CD4-positive, alpha-beta T cell treated with Interleukin-4 for 1 hour (primary cell): ENCODE measurements at regions not wholly inside any gene's neighbourhood (a gene's known extent, or its start where the extent isn't known, plus 50 kb on each side); places are given as distances from the start of the nearest gene placed in this dataset.
"Not testable (repeated sequence)": the region's sequence is repeated elsewhere in the genome, so short reads cannot be mapped to it uniquely, and the experiment has no call there.

ENCODE experiments used
- DNase-seq, 2 donors: peaks; one replicate each; pipeline ENCODE4 v3.0.0-alpha.2; 2020 to 2022

DNA sequence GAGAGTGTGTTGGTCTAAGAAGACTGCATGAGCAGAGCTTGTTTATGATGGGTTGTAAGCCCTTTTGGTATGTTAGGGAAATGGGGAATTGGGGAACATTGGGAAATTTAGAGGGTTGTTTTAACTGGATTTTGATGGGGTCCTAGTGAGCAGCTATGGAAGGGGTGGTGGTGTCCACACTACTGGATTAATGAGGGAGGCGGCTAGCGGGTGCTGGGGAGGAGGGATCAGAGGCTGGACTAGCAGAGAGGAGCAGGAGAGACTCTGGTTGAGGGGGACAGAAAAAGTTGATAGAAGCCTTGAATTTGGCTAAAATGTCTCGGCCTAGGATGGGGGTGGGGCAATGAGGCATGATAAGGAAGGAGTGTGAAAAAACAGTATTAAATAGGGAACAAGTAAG lies 1369.1 kb downstream of the UQCRFS1 start:
- no peak for DNase-seq

DNA sequence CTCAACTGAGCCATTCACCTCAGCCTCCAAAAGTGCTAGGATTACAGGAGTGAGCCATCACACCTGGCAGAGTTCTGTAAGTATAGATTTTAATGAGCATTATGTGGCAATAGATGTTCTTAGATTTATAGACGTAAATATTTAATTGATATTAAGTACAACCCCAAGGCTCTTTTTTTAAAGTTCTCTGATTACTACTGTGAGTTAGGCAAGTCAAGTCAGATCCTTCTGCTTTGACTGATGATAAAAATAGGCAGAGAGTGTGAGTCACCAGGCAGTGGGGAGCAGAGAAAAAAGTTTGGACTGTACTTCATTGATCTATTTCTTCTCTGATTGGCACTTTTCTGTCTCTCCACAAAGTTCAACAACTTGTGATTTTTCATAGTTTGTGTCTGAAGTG lies 1379.9 kb downstream of the UQCRFS1 start:
- no peak for DNase-seq

DNA sequence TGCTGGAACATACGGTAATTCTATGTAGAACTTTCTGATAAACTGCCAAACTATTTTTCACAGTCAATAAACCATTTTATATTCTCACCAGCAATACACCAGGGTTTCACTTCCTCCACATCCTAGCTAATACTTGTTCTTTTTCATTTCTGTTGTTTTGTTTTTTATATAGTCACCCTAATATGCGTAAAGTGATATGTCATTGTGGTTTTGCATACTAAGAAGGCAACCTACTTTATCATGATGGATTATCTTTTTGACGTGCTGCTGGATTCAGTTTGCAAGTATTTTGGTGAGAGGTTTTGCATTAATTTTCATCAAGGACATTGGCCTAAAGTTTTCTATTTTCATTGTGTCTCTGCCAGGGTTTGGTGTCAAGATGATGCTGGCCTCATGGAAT lies 1384.1 kb downstream of the UQCRFS1 start:
- no peak for DNase-seq

DNA sequence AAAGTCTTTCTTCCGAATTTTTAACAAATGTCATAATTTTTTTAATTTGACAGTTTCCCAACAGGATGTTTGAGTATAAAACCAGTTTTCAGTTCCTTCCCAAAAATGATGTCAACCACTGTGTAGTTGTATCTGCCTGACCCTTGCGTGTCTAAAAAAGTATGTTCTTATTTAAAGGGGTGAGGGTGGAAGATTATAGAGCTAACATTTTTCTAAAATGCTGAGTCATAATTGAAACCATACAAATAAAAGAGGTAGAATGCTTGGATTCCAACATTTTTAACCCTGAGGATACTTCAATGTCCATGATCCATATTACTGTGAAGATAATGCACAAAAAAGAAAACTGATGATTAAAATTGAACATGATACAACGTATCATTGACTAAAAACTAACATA lies 1388.8 kb downstream of the UQCRFS1 start:
- no peak for DNase-seq

DNA sequence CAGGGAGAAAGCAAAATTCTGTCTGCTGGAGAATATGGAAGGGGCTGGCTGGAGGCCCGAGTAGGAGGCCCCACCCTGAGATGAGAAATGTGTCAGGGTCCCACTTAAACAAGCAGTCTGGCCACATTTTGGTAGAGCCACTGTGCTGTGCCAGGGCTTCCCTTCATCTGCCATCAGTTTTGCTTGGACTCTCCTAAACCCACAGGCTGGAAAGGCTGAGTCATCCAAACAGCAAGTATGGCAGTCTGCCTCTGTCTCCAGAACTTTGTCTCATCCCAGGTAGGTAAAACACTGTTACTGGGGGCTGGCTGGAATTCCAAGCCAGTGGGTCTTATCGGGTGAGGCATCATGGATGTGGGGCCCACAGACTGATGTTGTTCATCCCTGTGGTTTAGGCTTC lies 1390.6 kb downstream of the UQCRFS1 start:
- DNase-seq = no peak

DNA sequence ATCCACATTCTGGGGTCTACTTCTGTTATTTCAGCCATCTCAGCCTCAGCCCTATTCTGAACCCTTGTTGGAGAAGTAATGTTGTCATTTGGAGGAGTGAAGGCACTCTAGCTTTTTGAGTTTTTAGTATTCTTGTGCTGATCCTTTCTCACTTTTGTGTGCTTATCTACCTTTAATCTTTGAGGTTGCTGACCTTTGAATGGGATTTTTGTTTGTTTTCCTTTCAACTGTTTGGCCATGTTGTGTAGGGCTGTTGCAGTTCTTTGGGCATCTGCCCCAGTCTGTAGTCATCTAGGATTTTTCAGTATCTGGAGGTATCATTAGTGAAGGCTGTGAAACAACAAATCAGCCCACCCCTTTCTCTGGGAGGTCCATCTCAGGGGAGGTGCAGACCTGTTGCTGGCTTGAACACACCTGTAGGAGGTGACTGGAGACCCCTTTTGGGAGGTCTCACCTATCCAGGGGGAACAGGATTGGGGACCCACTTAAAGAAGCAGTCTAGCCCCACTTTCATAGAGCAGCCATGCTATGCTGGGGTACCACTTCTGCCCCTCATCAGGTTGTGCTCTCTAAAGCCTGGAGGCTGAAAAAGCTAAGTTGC lies 1391.4 kb downstream of the UQCRFS1 start:
- DNase-seq = no peak

DNA sequence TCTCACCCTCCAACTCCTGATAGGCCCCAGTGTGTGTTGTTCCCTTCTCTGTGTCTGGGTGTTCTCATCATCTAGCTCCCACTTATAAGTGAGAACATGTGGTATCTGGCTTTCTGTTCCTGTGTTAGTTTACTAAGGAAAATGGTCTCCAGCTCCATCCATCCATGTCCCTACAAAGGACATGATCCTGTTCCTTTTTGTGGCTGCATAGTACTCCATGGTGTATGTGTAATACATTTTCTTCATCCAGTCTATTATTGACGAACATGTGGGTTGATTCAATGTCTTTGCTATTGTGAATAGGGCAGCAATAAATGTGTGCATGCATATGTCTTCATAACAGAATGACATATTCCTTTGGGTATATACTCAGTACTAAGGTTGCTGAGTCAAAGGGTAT lies 1397.0 kb downstream of the UQCRFS1 start:
- DNase-seq = no peak

DNA sequence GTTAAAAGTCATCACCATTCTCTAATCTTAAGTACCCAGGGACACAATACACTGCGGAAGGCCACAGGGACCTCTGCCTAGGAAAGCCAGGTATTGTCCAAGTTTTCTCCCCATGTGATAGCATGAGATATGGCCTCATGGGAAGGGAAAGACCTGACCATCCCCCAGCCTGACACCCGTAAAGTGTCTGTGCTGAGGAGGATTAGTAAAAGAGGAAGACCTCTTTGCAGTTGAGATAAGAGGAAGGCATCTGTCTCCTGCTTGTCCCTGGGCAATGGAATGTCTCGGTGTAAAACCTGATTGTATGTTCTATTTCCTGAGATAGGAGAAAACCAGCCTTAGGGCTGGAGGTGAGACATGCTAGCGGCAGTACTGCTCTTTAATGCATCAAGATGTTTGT lies 1398.1 kb downstream of the UQCRFS1 start:
- DNase-seq = not testable (repeated sequence)

DNA sequence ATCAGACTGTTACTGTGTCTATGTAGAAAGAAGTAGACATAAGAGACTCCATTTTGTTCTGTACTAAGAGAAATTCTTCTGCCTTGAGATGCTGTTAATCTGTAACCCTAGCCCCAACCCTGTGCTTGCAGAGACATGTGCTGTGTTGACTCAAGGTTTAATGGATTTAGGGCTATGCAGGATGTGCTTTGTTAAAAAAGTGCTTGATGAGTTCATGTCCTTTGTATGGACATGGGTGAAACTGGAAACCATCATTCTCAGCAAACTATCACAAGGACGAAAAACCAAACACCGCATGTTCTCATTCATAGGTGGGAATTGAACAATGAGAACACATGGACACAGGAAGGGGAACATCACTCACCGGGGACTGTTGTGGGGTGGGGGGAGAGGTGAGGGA lies 1398.7 kb downstream of the UQCRFS1 start:
- not testable (repeated sequence) for DNase-seq

DNA sequence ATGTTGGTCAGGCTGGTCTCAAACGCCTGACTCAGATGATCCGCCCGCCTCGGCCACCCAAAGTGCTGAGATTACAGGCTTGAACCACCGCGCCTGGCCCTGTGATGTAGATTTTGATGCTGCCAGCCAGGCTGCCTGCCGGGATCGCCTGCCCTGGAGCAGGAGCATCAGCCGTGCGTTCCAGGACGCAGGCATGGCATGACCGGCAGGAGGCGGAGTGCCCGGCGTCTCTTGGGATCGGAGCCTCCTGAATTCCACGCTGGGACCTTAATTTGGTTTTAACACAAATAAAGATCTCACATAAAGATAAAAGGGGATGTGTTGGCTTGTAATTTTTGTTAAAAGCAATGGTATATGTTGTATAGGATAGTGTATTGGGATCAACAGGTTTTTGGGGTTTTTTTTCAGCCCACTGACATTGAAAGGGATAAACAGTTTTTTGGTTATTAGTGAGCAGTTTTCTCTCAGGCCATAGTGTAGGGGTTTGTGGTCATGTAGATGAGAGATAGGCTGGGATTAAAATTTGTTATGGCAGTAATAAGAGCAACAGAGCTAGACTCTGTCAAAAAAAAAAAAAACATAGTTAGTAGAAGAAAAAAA lies 1406.4 kb downstream of the UQCRFS1 start:
- no peak for DNase-seq

DNA sequence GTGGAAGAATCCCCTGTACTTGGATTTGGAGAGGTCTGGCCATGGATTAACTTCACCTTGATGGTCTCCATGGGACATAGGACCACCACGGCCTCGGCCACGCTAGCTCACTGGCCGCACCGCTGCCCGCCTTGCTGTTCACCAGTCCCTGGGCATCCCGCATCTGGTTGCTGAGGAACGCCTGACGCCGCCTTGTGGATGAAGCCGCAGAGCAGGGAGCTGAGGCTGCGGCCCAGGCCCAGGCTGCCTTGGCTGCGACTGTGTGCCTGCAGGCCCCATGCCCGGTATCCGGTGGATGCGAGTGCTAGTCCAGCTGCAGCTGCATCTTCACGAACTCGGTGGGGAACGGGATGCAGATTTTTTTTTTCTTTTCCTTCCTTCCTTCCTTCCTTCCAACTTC lies 1407.1 kb downstream of the UQCRFS1 start:
- DNase-seq = no peak

DNA sequence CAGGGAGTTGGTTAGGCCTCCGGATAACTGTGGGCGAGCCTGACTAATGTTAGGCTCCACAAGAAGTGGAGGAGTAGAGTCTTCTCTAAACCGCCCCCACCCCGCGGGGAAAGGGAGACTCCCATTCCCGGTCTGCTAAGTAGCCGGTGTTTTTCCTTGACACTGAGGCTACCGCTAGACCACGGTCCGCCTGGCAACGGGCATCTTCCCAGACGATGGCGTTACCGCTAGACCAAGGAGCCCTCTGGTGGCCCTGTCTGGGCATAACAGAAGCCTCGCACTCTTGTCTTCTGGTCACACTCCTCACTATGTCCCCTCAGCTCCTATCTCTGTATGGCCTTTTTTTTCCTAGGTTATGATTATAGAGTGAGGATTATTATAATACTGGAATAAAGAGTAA lies 1410.7 kb downstream of the UQCRFS1 start:
- DNase-seq = not testable (repeated sequence)

DNA sequence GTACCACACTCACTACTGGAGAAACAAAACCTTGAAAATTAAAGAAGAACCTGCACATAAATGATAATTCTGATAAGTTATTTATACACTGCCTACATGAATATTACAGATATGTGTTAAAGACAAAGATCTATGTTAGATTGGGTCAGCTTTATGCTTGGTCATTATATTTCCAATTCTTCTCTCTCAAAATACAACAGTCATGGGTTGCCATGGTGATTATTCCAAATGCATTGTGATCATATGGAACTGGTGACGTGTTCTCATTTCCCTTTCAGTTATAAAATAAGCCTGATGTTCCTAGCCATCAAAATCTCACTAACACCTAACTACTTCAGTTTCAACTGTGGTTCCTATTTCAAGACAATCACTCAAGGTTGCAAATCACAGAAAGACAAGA lies 1416.4 kb downstream of the UQCRFS1 start:
- DNase-seq = no peak

DNA sequence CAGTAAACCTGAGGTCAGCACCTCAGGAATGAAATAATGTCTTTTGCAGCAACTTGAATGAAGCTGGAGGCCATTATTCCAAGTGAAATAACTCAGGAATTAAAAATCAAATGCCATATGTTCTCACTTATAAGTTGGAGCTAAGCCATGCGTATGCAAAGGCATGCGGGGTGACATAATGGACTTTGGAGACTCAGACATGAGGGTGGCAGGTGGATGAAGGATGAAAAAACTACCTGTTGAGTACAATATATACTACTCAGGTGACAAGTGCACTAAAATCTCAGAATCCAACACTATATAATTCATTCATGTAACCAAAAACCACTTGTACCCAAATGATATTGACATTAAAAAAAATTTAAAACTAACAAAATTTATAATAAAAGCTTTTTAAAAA lies 1416.9 kb downstream of the UQCRFS1 start:
- DNase-seq = no peak

DNA sequence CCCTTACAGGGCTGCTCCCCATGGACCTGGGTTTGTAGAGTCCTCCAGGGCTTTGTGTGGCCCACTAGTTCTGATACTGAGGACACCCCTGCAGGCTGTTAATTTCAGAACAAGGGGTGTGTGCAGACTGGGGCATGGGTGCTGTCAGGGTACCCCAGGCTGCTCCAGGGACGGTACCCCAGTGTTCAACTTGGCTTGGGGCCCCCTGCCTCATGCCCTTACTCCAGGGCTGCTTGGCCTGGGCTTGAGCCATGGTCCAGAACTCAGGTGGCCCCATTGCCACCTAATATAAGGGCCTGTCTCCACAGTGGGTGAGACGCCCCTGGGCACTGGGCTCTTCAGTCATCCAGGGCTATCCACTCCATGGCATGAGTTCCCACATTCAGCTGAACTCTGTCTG lies 1417.6 kb downstream of the UQCRFS1 start:
- DNase-seq = no peak

DNA sequence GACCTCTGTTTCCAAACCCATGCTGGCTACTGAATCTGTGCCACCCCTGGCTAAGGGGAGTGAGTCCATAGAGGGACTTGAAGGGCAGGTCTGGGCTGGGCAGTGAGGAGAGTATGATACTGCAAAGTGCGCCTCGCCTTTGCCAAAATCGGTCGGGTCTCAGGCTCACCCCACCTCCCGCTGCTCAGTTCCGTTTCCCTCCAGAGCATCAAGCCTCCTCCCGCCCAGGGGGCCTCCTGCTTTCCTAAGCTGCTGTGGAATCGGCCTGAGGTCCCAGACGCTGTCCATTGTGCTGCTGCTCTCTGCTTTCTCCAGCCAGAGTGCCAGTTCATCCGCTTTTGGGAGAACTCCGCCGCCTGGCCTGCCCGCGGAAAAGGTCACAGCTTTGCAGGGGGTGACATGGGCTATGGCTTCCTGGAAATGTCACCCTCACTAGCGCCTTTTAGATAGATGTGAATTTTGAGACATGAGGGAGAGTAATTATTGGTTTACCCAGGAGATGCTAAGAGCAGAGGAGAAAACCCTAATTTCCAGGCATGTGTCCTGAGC lies 1418.4 kb downstream of the UQCRFS1 start:
- DNase-seq = no peak

DNA sequence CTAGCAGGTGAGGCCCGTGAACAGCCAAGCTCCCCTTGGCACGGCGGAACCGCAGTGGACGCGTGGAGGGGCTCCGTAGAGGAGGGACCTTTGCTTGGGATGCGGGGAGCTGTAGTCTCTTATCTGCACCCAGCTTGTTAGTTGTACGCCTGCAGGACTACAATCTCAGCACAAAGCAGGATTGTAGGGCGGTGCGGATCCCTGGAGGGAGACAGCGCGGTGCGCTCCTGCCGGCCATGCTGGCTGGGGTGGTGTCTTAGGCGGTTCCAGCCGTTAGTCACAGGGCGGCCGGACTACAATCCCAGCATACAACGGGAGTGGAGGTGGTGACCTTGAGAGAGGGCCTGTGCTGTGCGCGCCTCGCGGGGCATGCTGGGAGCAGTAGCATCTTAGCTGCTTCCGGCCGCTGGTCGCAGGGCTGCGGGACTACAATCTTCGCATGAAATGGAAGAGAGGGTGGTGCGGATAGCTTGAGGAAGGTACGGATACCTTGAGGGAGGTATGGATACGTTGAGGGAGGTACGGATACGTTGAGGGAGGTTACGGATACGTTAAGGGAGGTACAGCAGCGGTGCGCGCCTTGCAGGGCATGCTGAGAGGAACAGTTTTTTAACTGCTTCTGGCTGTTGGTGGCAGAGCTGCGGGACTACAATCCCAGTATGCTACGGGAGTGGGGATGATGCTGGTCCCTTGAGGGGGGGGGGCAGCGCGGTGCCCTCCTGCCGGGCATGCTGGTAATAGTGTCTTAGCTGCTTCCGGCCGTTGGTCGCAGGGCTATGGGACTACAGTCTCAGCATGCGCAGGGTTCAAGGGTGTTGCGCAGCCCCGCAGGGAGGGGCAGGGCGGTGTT lies 1419.1 kb downstream of the UQCRFS1 start:
- peak; percentile 91 for DNase-seq

DNA sequence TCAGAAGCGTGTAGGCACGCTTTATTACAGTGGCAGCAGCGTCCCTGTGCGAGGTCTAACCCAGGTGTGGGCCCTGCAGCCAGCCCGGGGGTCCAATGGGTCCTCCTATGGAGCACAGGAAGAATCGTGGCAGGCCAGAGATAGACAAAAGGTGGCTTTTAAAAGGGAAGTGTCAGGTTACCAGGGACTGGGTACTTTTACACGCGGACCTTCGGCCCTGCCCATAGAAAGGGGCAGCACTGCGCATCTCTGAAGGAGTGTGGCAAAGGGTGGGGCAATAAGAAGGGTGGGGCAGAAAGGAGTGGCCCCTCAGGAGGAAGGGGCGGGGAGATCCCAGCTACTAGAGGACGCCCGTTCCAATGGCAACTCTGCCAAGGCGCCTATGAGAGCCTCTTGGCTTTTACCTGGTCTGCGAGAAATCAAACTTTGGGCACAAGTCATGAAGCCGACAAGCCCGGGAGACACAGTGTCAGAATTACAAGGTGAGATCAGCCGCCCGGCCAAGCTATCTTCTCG lies 1419.8 kb downstream of the UQCRFS1 start:
- DNase-seq = peak; percentile 65 to 77

DNA sequence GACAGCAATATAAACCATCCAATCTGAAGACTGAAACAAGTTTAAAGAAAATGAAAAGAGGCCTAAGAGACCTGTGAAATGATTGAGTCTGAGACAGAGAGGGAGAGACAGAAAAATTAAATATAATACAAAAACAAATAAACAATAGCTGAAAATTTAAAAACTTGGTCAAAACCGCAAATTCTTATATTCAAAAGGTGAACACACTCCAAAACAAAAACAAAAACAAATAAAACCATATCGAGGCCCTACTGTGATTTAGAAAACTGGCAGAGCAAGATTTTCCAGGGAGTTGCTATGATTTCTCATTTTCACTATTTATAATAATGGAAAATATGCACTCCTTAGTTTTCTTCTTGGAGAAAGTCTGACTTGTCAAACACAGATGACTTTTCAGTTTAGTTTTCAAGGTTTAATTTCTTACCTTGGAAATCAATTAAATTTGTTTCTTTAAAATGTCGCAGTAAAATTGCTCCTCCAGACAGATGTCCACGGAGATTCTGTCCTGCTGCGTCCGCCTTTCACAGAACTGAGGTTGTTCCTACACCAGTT lies 1420.3 kb downstream of the UQCRFS1 start:
- DNase-seq = no peak

DNA sequence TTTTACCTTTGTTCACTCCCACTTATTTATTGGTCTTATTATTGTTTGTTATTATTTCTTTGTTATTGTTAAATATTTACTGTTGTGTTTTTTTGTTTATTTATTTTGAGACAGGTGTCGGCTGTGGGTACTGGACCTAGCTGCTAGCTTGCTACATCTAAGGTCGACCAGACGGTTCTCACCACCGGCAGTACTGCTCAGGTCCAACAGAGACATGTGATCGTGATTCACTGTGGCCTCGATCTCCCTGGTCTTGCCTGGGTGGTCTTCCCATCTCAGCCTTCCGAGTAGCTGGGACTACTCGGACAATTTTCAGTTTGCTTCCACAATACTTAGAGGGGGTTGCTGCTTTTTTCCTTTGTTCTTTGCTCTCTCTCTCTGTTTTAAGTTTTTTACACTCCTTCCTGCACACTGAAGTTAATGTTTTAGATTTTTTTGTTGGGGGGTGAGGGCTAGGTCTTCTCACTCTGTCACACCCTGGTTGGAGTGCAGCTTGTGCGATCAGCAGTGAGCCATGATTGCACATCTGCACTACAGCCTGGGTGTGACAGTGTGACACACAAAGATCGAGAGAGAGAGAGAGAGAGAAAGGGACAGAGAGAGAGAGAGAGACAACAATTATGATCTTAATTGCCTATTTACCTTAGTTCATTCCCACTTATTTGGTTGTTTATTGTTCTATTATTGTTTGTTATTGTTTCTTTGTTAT lies 1432.4 kb downstream of the UQCRFS1 start:
- DNase-seq = no peak

DNA sequence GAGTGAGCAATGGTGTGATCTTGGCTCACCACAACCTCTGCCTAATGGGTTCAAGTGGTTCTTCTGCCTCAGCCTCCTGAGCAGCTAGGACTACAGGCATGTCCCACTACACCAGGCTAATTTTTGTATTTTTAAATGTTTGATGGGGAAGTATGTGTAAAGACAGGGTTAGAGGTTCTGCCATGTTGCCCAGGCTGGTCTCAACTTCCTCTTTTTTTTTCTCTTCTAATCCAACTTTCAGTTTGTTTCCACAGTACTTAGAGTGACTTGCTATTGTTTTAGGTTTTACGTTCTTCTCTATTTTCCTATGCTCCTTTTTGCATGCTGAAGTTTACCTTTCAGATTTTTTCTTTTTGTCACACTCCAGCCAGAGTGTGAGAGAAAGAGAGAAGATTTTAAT lies 1433.0 kb downstream of the UQCRFS1 start:
- DNase-seq = no peak

DNA sequence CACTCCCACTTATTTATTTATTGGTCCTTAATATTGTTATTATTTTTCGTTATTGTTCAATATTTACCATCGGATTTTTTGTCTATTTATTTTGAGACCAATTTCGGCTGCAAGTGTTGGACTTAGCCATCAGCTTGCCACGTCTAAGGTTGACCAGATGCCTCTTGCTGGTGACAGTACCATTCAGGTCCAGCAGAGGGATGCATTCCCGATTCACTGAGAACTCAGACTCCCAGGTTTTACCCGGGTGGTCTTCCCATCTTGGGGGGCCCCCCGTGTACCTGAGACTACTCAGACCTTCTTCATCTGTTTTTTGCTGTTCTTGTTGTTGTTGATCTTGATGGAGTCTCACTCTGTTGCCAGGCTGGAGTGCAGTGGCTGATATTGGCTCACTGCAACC lies 1435.2 kb downstream of the UQCRFS1 start:
- no peak for DNase-seq

DNA sequence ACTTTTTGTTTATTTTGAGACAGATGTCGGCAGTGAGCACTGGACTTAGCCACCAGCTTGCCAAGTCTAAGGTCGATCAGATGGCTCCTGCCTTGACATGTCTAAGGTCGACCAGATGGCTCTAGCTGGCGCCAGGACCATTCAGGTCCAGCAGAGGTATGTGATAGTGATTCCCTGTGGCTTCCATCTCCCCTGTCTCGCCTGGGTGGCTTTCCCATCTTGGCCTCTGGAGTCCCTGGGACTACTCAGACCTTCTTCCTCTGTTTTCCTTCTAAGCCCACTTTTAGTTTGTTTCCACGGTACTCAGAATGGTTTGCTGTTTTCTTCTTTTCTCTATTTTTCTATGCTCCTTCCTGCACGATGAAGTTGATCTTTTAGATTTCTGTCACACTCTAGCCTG lies 1435.7 kb downstream of the UQCRFS1 start:
- no peak for DNase-seq
